Activated T-cell treated with anti-CD3 and anti-CD28 coated beads, Interleukin-2, amount 50 U/mL, for 1 hour (primary cell): ENCODE measurements at regions not wholly inside any gene's neighbourhood (a gene's known extent, or its start where the extent isn't known, plus 50 kb on each side); places are given as distances from the start of the nearest gene placed in this dataset.
"Not testable (repeated sequence)": the region's sequence is repeated elsewhere in the genome, so short reads cannot be mapped to it uniquely, and the experiment has no call there.

Source experiments
- DNase-seq: peaks from one replicate; pipeline ENCODE4 v3.0.0-alpha.2; 2020

- not testable (repeated sequence) for DNase-seq
These were observed 75.3 kb upstream of the OR4F16 start for GRCh38 chr1:761791-762190.

GRCh38 chr1:771449-771848, 85.0 kb upstream of the OR4F16 start:
- not testable (repeated sequence) for DNase-seq

- not testable (repeated sequence) for DNase-seq
These were observed 91.2 kb upstream of the OR4F16 start for GRCh38 chr1:777480-778180.

GRCh38 chr1:778451-779278, 92.2 kb upstream of the OR4F16 start:
- peak; percentile 98 for DNase-seq

- DNase-seq: not testable (repeated sequence)
These were observed 93.2 kb upstream of the OR4F16 start for GRCh38 chr1:779621-780020.

- DNase-seq: no peak
These were observed 102.4 kb upstream of the OR4F16 start for GRCh38 chr1:788835-789234.

GRCh38 chr1:789606-790005, 103.2 kb upstream of the OR4F16 start:
- DNase-seq: not testable (repeated sequence)

GRCh38 chr1:790388-790930, 104.0 kb upstream of the OR4F16 start:
- not testable (repeated sequence) for DNase-seq

- not testable (repeated sequence) for DNase-seq
These were observed 107.9 kb upstream of the OR4F16 start for GRCh38 chr1:794310-794709.

- not testable (repeated sequence) for DNase-seq
These were observed 108.6 kb upstream of the OR4F16 start for GRCh38 chr1:794918-795584.

GRCh38 chr1:797649-798048, 111.2 kb upstream of the OR4F16 start:
- not testable (repeated sequence) for DNase-seq

- not testable (repeated sequence) for DNase-seq
These were observed 113.9 kb upstream of the OR4F16 start for GRCh38 chr1:800397-800796.

GRCh38 chr1:804378-805115, 118.1 kb upstream of the OR4F16 start:
- DNase-seq: not testable (repeated sequence)

- not testable (repeated sequence) for DNase-seq
These were observed 118.4 kb upstream of the SAMD11 start for GRCh38 chr1:805310-805709.

- DNase-seq: not testable (repeated sequence)
These were observed 116.7 kb upstream of the SAMD11 start for GRCh38 chr1:807066-807465.

- DNase-seq: not testable (repeated sequence)
These were observed 115.9 kb upstream of the SAMD11 start for GRCh38 chr1:807699-808390.

- not testable (repeated sequence) for DNase-seq
These were observed 112.8 kb upstream of the SAMD11 start for GRCh38 chr1:810949-811348.

- DNase-seq: not testable (repeated sequence)
These were observed 111.1 kb upstream of the SAMD11 start for GRCh38 chr1:812535-813127.

GRCh38 chr1:814543-814942, 109.2 kb upstream of the SAMD11 start:
- not testable (repeated sequence) for DNase-seq

GRCh38 chr1:815147-815922, 108.4 kb upstream of the SAMD11 start:
- DNase-seq: not testable (repeated sequence)
